ENCODE measurements at regions not wholly inside any gene's neighbourhood (a gene's known extent, or its start where the extent isn't known, plus 50 kb on each side); places are given as distances from the start of the nearest gene placed in this dataset.
"Not testable (repeated sequence)": the region's sequence is repeated elsewhere in the genome, so short reads cannot be mapped to it uniquely, and the experiment has no call there.

- DNase-seq (ENCODE audit: low read depth), result peak; percentile 67
Observed at GRCh38 chr3:72042397-72043203, 257.7 kb upstream of the PROK2 start.

GRCh38 chr3:72041511-72041910 is 256.6 kb upstream of the PROK2 start:
- peak; percentile 70 for DNase-seq (ENCODE audit: low read depth)

- no peak for DNase-seq (ENCODE audit: low read depth)
Observed at GRCh38 chr3:72041076-72041475, 256.1 kb upstream of the PROK2 start.

GRCh38 chr3:72039677-72040076 is 254.7 kb upstream of the PROK2 start:
- DNase-seq (ENCODE audit: low read depth), result no peak

GRCh38 chr3:72036899-72037298 is 252.0 kb upstream of the PROK2 start:
- DNase-seq (ENCODE audit: low read depth), result peak; percentile 75

GRCh38 chr3:72035606-72036005 is 250.7 kb upstream of the PROK2 start:
- no peak for DNase-seq (ENCODE audit: low read depth)

DNA sequence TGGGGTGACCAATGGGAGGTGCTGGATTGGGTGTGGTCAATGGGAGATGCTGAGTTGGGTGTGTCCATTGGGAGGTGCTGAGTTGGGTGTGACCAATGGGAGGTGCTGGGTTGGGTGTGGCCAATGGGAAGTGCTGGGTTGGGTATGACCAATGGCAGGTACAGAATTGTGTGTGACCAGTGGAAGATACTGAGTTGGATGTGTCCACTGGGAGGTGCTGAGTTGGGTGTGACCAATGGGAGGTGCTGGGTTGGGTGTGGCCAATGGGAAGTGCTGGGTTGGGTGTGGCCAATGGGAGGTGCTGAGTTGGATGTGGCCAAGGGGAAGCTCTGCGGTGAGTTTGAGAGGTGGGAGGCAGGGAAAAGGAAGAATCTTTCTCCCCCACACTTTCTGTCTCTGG is 250.0 kb upstream of the PROK2 start:
- DNase-seq (ENCODE audit: low read depth), result no peak

DNA sequence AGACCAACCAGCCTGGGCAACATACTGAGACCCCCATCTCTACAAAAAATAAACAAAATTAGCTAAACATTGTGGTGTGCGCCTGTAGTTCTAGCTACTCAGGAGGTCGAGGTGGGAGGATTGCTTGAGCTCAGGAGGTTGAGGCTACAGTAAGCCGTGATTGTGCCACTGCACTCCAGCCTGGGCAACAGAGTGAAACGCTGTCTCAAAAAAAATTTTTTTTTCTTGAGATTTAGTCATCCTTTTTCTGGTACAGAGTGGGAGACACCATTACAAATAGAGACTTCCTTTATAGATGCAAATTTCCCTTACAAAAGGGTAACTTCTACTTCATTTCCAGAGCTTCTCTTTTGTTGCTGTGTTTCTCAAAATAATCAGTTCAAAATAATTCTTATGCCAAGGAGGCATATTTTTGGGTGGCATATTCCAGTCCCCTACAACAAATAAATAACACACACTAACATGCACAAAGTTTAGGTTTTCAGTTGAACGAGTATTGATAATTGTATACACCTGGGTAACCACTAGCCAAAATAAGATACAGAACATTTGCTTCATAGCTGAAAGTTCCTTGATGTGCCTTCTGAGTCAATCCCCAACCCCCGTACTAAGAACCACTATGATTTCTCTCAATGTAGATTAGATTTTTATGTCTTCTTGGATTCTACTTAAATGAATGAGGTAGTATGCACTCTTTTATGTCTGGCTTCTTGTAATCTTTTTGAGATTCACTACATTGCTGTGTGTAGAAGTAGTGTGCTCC is 248.9 kb upstream of the PROK2 start:
- DNase-seq (ENCODE audit: low read depth), result no peak

- no peak for DNase-seq (ENCODE audit: low read depth)
Observed at GRCh38 chr3:72032441-72033135, 247.6 kb upstream of the PROK2 start.

DNA sequence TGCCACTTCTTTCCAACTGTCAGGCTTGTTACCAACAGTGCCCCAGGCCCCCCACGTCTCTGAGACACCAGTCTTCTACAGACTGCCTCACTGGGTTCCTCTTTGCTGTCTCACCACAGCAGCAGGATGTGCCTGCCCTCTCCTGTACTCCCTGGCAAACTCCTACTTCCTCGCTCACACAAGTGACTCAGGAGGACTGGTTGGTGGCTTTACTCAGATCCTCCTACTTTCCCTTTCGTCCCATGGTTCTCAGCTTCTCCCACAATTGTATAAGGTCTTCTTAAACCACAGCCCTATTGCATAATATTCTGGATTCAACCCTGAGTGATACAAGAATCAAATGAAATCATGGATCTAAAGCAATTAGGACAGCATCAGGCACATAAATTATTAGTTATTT is 246.6 kb upstream of the PROK2 start:
- DNase-seq (ENCODE audit: low read depth), result peak; percentile 29

DNA sequence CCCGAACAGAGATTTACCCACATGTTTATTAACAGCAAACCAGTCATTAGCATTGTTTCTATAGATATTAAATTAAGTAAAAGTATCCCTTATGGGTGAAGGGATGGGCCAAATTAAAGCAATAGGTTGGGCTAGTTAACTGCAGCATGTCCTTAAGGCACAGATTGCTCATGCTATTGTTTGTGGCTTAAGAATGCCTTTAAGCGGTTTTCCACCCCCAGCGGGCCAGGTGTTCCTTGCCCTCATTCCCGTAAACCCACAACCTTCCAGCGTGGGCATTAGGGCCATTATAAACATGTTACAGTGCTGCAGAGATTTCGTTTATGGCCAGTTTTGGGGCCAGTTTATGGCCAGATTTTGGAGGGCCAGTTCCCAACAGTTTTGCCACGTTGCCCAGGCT is 245.3 kb upstream of the PROK2 start:
- DNase-seq (ENCODE audit: low read depth), result not testable (repeated sequence)

GRCh38 chr3:72028726-72029125 is 243.8 kb upstream of the PROK2 start:
- DNase-seq (ENCODE audit: low read depth), result peak; percentile 29

GRCh38 chr3:72028307-72028706 is 243.4 kb upstream of the PROK2 start:
- not testable (repeated sequence) for DNase-seq (ENCODE audit: low read depth)

- DNase-seq (ENCODE audit: low read depth), result not testable (repeated sequence)
Observed at GRCh38 chr3:72027728-72028127, 242.8 kb upstream of the PROK2 start.

- no peak for DNase-seq (ENCODE audit: low read depth)
Observed at GRCh38 chr3:72022027-72022426, 237.1 kb upstream of the PROK2 start.

GRCh38 chr3:72021531-72021930 is 236.6 kb upstream of the PROK2 start:
- no peak for DNase-seq (ENCODE audit: low read depth)

GRCh38 chr3:72018343-72018984 is 233.5 kb upstream of the PROK2 start:
- DNase-seq (ENCODE audit: low read depth), result peak; percentile 56

DNA sequence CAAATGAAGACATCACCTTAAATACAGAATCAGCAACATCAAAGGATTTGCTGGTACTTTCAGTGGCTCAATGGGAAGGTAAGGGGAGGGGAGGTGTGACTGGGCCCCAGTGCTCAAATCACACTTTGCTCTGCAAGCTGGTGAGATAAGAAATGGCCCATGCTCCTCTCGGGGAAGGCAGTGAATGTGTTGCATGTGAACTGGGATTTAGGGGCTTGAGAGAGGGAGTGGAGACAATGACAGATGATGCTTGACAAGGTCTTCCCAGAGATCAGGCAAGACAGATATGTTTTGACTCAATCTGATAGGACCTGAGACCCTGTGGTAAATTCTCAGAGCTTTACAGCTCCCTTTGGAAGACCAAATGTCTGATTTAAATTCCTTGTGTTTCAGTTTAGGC is 233.0 kb upstream of the PROK2 start:
- no peak for DNase-seq (ENCODE audit: low read depth)

- no peak for DNase-seq (ENCODE audit: low read depth)
Observed at GRCh38 chr3:72017311-72017710, 232.4 kb upstream of the PROK2 start.

DNA sequence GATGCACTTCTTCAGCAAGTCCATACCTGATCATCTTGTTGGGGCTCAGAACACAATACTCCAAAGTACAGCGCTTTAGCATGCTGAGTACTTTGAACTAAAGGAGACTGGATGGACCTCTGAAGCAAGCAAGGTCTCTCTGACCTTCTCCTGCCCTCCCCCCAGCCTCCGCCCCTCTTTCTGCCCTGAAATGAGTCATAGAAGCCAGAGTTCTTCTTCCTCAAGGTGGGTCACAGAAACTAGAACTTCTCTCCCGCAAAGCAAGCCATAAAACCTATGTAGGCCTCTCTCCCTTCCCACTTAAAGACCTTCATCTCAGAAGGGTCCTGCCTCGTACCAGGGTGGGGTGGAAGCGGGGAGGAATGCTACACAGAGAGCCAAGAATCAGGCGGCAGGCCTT is 230.5 kb upstream of the PROK2 start:
- DNase-seq (ENCODE audit: low read depth), result no peak

DNA sequence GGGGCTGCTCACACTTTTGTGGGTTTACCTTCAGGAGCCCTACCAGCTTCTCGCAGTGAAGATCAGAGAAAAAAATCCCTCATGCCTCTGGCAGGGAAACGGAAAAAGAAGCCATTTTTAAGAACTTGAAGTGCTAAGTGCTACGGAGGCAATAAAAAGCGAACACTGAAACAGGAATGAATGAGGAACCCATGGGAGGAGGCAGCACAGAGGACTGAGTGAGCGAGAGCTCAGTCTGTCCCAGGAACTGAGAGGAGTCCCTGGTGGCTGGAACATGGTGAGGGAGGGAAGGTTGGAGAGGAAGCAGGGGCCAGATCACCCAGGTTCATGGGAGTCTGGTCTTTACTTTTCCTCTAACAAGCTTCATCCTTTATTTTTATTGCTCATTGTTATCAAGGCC is 228.1 kb upstream of the PROK2 start:
- DNase-seq (ENCODE audit: low read depth), result no peak

- no peak for DNase-seq (ENCODE audit: low read depth)
Observed at GRCh38 chr3:72012363-72012762, 227.4 kb upstream of the PROK2 start.
